HTR-8/SVneo (cell line): ENCODE measurements at regions not wholly inside any gene's neighbourhood (a gene's known extent, or its start where the extent isn't known, plus 50 kb on each side); places are given as distances from the start of the nearest gene placed in this dataset.
"Not testable (repeated sequence)": the region's sequence is repeated elsewhere in the genome, so short reads cannot be mapped to it uniquely, and the experiment has no call there.

ENCODE experiments used
- DNase-seq: peaks from one replicate; pipeline ENCODE4 v3.0.0; 2011; ENCODE audit warnings: low spot score, mixed read lengths; ENCODE audit not compliant: insufficient read length
- FAIRE-seq: peaks from 2 replicates; lab custom pipeline; 2011; peaks lifted over from hg19 to GRCh38; lab: Jason Lieb, UNC

GRCh38 chr15:62270216-62270921, 105.3 kb upstream of the C2CD4B start:
- no peak for FAIRE-seq
- no peak for DNase-seq

DNA sequence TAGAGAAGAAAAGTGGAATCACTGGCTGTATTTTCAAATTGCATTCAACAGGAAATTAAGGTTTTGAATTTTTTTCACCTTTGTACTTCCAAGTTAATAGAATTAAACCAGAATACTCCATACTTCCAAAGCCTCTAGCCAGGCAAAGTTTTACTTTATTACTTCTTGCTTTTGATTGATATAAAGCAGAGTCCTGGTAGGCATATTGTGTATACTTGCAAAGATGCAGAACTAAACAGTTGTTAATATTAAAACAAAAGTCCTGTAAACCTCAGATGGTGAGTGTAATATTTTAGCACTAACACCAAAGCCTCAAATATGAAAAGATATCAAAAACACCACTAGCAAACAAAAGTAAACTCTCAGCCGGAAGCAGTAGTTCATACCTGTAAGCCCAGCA, 107.2 kb upstream of the C2CD4B start:
- no peak for FAIRE-seq

GRCh38 chr15:62275831-62276230, 110.7 kb upstream of the C2CD4B start:
- FAIRE-seq, result no peak
- DNase-seq, result no peak

More for the DNA sequence above, 107.2 kb upstream of the C2CD4B start:
- no peak for DNase-seq

GRCh38 chr15:62277816-62278394, 112.8 kb upstream of the C2CD4B start:
- DNase-seq, result no peak
- no peak for FAIRE-seq

DNA sequence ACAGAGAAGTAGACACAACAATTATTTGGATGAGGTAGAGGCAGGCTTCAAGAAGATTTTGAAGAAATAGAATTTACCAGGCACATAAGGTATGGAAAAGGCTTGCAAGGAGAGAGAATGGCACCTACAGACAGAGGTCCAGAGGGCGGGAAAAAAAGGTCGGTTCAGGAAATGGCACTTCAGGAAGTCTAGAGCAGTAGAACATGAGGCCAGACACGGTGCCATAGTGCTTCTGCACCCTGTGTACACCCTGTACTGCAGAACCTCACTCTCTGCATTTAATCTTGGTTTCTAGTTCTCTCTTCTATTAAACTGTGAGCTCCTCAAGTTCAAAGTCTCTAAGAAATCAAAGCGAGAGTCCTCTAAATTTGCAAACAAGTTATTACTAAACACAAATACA, 113.4 kb upstream of the C2CD4B start:
- FAIRE-seq, result no peak
- no peak for DNase-seq

- DNase-seq (no peak), FAIRE-seq (no peak)
Observed at GRCh38 chr15:62279041-62279440, 114.0 kb upstream of the C2CD4B start.

- FAIRE-seq, result no peak
Observed at GRCh38 chr15:62280625-62281024, 115.5 kb upstream of the C2CD4B start.

DNA sequence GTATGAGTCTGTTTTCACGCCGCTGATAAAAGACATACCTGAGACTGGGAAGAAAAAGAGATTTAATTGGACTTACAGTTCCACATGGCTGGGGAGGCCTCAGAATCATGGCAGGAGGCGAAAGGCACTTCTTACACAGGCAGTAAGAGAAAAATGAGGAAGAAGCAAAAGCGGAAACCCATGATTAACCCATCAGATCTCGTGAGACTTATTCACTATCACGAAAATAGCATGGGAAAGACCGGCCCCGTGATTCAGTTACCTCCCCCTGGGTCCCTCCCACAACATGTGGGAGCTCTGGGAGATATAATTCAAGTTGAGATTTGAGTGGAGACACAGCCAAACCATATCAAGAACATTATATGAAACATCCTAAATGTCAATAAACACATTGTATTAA, 116.7 kb upstream of the C2CD4B start:
- FAIRE-seq, DNase-seq: not testable (repeated sequence)

More at GRCh38 chr15:62280625-62281024, 115.5 kb upstream of the C2CD4B start:
- DNase-seq, result no peak

GRCh38 chr15:62287066-62287857, 122.2 kb upstream of the C2CD4B start:
- no peak for FAIRE-seq
- DNase-seq, result no peak

GRCh38 chr15:62288361-62289017, 123.4 kb upstream of the C2CD4B start:
- no peak for FAIRE-seq

DNA sequence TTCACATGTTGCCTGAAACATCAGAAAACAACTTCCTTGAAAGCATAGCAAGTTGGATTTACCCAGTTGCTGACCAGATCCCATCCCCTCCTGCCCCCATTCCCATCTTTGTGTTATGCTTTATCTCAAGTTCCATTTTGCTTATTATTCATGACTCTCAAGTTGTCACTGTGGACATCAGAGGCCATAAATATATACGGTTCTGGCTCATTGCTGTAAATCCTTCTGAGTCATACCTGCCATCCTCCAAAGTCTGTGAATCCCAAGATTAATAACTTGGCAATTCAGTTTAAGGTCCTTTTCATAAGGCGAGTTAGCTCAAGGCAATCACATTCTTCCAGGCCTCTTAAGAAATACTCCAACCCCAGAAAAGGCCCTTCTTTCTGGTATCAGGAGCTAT, 126.2 kb upstream of the C2CD4B start:
- DNase-seq (peak; percentile 5), FAIRE-seq (no peak)

More at GRCh38 chr15:62288361-62289017, 123.4 kb upstream of the C2CD4B start:
- DNase-seq, result no peak

DNA sequence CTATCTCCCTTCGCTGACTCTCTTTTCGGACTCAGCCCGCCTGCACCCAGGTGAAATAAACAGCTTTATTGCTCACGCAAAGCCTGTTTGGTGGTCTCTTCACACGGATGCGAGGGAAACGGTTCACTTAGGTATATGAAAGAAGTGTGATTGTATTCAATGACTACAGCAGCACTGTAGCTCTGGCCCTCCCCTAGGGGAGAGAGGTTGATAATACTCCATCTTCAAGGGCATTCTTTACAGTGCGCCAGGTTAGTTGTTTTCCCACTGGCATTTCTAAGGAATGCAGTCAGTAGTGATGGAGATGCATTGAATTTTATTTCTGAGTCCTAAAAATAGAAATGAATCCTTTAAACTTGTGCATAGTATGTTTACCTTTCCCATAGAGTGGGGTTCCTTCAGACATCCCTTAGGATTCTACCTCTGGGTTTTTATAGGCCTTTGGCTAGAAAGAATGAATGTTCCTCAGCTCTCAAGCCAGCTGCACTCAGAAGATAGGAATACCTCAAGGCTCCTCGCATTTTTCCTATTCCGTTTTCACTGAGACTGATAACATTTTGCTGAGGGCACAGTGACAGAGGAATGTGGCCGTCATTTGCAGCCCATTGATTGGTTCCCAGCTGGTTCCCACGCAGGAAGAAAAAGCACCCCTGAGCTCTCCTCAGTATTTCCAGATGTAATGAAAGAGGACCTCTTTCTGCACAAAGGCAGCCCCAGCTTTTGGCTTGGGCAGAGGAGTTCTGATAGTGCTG, 131.8 kb upstream of the C2CD4B start:
- FAIRE-seq, result no peak

DNA sequence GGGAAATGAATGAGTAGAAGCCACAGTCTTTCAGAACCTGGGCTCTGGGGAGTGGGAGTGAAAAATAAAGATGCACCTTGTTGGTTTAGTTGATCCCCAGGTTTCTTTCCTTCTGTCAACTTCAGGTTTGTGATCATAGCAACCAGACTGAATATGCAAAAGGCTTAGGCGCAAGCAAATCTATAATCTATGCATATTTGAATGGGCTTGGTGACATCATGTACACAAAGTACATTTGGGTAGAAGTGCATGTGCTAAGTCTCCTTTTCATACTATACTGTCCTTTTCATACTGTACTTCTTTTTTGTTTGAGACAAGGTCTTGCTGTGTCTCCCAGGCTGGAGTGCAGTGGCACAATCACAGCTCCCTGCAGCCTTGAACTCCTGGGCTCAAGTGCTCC, 132.4 kb upstream of the C2CD4B start:
- FAIRE-seq, result no peak

More for the DNA sequence above, 131.8 kb upstream of the C2CD4B start:
- DNase-seq, result no peak

GRCh38 chr15:62297933-62298332, 132.8 kb upstream of the C2CD4B start:
- DNase-seq (no peak), FAIRE-seq (no peak)

More for the DNA sequence above, 132.4 kb upstream of the C2CD4B start:
- no peak for DNase-seq

- no peak for FAIRE-seq
Observed at GRCh38 chr15:62298811-62299210, 133.7 kb upstream of the C2CD4B start.

GRCh38 chr15:62299541-62299940, 134.5 kb upstream of the C2CD4B start:
- DNase-seq (no peak), FAIRE-seq (no peak)

More at GRCh38 chr15:62298811-62299210, 133.7 kb upstream of the C2CD4B start:
- DNase-seq, result no peak

GRCh38 chr15:62301993-62302675, 137.0 kb upstream of the C2CD4B start:
- FAIRE-seq, result no peak
- DNase-seq, result no peak

DNA sequence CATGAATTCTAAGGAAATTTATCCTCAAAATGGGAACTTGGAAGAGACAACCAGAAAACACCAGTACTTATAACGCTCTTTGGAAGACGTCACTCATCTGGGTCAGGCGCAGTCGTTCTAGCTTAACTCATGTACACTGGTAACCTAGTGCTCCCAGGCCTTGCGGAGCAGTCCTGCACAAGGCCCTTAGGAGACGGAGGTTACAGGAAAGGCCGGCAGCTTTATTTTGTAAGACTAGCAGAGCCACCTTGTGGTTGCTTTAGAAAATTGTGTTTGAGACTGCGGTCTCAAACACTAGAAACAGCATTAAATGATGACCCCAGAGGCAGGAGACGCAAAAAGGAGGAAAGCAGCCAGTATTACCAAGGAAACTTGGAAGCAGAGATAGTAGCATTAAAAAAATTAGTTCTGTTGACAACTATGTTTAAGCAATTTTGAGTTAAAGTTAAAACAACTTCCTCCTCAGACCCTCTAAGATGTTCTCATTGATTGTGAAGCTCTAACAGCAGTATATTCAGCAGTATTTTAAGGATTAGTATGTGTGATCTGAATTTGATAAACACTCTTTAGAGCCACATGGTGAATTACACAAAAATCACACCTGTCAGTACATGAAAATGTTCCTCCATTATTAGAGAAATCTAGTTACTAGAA, 141.9 kb upstream of the C2CD4B start:
- FAIRE-seq, result no peak
- DNase-seq, result peak; percentile 72

DNA sequence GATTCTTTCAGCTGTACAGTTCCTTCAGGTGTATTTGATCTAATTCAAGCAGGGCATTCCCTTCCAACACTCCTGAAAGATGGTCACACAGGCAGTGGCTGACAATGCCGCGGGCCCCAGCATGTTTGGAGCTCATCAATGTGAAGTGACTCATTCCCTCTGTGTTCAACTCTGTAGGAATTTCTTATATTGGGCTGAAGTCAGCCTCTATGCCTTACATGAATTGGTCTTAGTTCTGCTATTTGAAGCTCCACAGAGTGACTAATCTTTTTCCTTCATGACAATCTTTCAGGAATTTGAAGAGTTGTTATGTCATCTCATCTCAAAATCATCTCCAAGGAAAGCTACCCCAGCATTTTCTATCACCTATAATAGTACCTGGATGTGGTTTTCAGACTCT, 142.5 kb upstream of the C2CD4B start:
- peak; percentile 41 for DNase-seq
- FAIRE-seq, result no peak
